HG03066 (cell line): ENCODE measurements at regions not wholly inside any gene's neighbourhood (a gene's known extent, or its start where the extent isn't known, plus 50 kb on each side); places are given as distances from the start of the nearest gene placed in this dataset.
A peak's percentile ranks its signal among the peaks of the same experiment; 100 is the strongest.

Experiments
- ATAC-seq: cut with Tn5 transposase; IDR thresholded peaks from one replicate; pipeline ENCODE4 v1.9.1; 2021; ENCODE audit warnings: low read depth; ENCODE audit not compliant: unreplicated experiment

DNA sequence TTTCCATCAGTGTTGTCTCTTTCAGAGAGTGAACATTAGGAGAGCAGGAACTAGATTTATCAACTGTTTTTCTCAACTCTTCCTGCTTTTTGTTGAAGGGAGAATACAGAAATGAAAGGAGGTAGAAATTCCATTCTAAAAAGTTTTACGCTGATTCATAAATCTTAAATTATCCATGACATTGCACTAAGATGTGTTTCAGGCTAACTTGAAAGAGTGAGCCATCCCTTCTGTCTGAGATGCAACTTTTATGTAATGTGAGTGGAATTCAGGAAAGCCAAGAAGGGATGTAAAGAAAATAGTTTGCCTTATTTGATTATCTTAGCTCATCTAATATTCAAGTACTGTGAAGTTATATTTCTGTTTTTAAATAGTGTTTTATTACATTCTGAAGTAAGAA is 349.5 kb upstream of the RGS6 start:
- ATAC-seq, result no peak

GRCh38 chr14:71583194-71583593 is 349.0 kb upstream of the RGS6 start:
- no peak for ATAC-seq

DNA sequence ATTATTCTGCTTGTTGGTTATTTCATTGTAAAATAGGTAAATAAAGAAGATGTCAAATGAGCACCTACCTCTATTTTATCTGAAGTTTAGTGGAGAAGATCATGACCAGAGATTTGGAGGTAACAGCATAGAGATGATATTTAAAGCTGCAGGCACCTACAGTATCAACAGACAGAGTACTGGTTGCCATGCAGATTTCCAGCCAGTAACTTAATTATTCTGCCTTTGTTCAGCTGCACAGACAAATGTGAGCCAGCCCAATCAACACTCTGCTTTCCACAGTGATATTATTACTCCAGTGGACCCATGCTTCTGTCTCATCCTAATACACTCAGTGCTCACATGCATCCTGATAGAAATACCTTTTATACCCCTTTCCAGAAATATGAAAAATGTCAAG is 348.5 kb upstream of the RGS6 start:
- ATAC-seq, result no peak

DNA sequence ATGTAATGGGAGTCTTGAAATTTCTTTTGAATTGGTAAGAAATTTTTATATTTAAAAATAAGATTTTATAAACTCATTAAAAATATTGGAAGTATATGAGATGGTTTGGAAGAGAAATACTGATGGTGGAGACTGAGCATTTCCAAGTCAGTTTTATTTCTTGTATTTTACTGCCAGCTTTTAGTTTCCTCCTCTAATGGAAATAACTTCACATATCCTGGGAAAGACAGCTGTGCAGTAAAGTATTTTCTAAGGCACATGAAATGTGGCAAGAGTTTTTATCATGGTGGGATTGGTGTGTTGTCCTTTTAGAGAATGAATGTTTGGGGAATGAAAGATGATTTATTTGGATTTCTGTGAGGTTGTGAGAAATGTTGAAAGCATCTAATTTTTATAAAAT is 346.9 kb upstream of the RGS6 start:
- no peak for ATAC-seq

DNA sequence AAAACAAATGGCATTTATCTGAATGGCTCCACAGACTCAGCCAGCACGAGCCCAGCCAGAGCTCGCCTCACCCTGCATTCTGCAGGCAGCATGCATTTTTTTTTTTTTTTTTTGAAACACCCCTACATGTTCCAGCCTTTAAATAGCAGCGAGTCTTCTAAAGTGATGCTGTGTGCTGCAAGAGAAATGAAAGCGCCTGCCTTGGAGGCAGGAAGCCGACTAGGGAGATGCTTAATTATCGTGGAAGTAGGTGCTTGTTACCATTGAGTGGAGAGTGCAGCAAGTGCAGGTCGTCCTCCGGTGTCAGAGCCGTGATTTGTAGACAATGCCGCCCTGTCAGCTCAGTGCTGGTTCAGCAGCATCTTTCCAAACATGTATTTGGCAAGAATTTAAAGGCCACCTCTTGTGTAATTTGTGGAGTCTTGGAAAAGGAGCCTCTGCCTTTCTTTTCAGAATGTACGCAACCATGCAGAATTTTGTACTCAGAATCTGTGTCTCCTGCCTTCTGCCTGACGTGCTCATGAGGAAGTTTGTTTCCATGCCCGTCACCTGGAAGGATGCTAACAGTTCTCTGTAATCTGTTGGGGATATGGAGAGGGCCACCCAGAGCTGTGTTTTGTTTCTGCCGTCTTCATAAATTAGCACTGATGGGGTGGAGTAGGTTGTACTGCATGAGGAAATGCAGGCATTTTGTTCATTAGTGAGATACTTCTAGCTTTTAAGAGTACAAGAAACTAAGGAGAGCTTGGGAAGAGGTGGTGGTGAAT is 345.9 kb upstream of the RGS6 start:
- no peak for ATAC-seq

DNA sequence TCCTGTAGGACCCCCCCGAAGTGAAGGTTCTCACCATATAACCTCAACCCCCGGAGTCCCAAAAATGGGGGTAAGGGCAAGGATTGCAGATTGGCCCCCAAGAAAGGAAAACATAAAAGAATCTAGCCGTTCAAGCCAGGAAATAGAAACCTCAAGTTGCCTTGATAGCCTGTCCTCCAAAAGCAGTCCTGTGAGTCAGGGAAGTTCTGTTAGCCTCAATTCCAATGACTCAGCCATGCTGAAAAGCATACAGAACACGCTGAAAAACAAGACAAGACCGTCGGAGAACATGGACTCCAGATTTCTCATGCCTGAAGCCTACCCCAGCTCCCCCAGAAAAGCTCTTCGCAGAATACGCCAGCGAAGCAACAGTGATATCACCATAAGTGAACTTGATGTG is 344.2 kb upstream of the RGS6 start:
- ATAC-seq, result no peak

- ATAC-seq, result no peak
These were observed 343.5 kb upstream of the RGS6 start for GRCh38 chr14:71588576-71589215.

GRCh38 chr14:71589609-71590008 is 342.6 kb upstream of the RGS6 start:
- no peak for ATAC-seq

GRCh38 chr14:71590131-71590530 is 342.1 kb upstream of the RGS6 start:
- no peak for ATAC-seq

DNA sequence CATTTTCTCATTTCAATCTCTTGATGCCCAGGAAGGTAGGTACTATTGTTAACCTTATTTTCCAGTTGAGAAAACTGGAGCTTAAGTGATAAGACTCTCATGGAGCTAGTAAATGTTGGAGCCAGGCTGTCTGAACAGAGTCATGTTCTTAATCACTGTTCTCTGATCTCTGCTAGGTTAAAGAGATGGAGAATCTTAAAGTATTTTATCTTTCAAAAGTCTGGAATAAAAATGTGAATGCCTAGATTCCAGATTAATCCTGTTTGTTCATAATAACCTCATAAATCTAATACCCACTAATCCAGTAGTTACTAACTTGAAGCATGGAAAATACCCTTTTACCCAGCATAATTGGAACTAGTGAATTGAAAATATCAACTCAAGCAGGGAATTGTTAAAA is 341.0 kb upstream of the RGS6 start:
- no peak for ATAC-seq

- no peak for ATAC-seq
These were observed 340.3 kb upstream of the RGS6 start for GRCh38 chr14:71591929-71592328.

GRCh38 chr14:71592361-71592760 is 339.9 kb upstream of the RGS6 start:
- no peak for ATAC-seq

GRCh38 chr14:71593966-71594365 is 338.3 kb upstream of the RGS6 start:
- ATAC-seq, result no peak

DNA sequence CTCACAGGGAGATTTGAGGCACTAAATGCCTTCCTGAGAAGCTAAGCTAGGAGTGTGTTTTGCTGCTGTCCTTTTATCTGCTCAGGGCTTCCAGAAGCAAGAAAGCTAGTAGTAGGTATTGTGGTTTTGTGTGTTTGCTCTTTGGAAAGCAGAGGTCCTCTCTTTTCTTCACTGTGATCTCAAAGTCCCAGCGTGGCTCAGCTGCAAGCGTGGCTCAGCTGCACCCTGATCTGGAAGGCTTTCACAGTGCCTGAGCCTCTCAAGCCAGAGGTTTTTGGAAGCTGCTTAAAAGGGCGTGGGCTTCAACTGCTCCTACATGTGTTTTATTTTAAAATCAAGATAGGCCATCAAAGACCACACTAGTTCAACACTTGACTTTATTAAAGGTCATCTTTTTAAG is 337.4 kb upstream of the RGS6 start:
- ATAC-seq, result no peak

DNA sequence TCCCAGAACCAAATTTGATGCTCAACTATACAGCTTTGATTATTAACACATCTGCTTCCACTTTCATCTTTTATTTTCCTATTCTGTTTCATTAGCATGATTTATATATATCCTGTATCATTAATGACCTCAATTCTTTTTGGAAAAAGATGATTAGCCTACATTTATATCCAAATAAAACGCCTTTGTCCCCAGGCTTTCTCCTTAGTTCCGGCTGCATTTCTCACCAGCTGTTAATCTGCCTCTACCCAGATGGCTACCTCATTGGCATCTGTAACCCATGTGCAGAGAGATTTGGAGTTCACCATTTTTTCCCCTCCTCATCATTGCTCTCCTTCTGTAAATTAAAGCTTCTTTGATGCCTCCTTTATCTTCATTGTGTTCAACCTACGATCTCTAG is 336.8 kb upstream of the RGS6 start:
- no peak for ATAC-seq

DNA sequence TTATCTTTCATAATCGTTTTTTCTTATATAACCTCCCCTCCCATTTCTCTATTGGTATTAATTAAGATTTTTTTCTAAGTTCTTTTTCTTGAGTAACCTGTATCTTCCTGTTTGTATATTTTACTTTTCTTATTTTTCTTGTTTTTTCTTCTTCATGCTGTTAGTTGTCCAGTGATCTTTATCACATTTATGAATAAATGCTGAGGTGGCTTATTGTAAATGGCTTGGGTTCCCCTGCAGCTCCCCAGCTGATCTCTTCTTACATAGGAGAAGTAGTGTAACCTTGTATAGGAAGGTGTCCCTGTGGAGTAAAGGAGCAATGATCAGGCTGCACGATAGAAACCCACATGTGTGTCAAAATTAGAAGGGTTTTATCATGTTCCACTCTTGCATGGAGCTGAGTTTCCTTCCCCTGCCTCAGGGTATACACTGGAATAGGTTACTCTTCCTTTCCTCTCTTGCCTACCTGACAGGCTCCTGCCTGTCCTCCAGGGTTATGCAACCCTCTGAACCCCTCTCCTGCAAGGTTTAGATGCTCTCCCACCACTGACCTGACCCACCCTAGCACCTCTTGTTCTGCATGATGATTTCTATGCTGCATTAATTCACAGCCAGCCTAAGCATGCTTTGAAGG is 334.8 kb upstream of the RGS6 start:
- no peak for ATAC-seq

GRCh38 chr14:71597955-71598660 is 334.1 kb upstream of the RGS6 start:
- ATAC-seq, result peak; percentile 78

GRCh38 chr14:71600309-71600708 is 331.9 kb upstream of the RGS6 start:
- ATAC-seq, result no peak

GRCh38 chr14:71602524-71602923 is 329.7 kb upstream of the RGS6 start:
- ATAC-seq, result no peak

- ATAC-seq, result no peak
These were observed 328.0 kb upstream of the RGS6 start for GRCh38 chr14:71604231-71604630.

- no peak for ATAC-seq
These were observed 326.2 kb upstream of the RGS6 start for GRCh38 chr14:71606064-71606463.
